Caki2 (cell line): ENCODE measurements at regions not wholly inside any gene's neighbourhood (a gene's known extent, or its start where the extent isn't known, plus 50 kb on each side); places are given as distances from the start of the nearest gene placed in this dataset.

Experiments used
- DNase-seq: peaks from one replicate; pipeline ENCODE4 v3.0.0-alpha.2; 2015; ENCODE audit warnings: low read depth
- in situ Hi-C: cut with HindIII; loops from 2 replicates; pipeline ENCODE4 v1.10.0; 2016; ENCODE audit warnings: low sequenced_read_pairs, low pct_unique_long_range_greater_than_20kb, mixed read lengths

DNA sequence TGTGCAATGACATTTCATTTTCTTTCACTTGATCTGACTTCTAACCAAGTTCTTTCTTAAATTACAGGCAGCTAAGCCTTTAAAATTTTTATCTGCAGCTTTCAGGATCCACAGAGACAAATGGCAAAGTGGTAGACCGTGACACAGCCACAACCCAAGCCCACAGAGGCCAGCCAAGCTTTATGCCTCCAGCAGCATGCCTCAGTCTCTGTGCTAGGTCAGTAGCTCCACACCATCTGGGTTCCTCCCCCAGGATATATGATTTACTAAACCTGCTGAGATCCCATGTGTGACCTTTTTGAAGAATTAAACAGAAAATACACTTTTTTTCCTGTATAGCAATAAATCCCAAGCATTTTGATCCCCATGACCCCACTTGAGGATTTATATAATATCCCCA is 290.4 kb upstream of the CAND1 start:
- in situ Hi-C loops: no loop called here
- no peak for DNase-seq

- in situ Hi-C loops: no loop called here
Observed at GRCh38 chr12:66979251-66979650, 289.9 kb upstream of the CAND1 start.

DNA sequence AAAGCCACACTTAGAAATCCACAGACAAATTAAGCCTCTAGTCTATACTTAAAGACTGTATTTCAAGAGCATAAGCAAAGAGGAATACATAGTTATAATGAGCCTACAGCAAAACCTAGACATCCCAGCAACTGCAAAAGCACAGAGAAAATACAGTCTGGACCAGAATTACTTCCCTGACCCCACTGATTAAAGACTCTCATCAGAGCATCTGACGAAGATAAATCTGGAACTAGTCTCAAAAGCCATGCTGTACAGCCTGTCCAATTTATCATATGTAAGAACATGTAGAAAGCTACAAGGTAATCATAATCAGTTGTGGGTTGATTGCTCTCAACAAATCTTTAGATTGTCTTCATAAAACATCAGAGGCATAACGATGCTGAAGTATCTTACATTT is 285.1 kb upstream of the CAND1 start:
- in situ Hi-C loops: no loop called here
- no peak for DNase-seq

More at GRCh38 chr12:66979251-66979650, 289.9 kb upstream of the CAND1 start:
- DNase-seq: no peak

DNA sequence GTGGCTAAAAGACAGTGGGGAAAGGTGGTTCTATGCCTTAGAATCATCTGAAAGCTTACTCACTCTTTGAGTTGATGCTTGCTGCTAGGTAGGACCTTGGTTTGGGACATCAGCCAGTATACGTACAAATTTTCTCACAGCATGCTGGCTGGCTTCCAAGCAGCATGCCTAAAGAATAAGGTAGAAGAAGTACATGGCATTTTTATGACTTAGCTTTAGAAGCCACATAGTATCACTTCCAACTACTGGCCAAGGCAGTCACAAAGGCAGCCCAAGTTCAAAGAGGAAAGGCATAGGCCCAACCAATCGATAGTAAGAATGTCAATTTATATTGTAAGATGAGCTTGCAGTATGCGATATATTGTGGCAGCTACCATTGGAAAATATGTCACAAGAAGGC is 284.2 kb upstream of the CAND1 start:
- DNase-seq: peak; percentile 14
- in situ Hi-C loops: no loop called here

DNA sequence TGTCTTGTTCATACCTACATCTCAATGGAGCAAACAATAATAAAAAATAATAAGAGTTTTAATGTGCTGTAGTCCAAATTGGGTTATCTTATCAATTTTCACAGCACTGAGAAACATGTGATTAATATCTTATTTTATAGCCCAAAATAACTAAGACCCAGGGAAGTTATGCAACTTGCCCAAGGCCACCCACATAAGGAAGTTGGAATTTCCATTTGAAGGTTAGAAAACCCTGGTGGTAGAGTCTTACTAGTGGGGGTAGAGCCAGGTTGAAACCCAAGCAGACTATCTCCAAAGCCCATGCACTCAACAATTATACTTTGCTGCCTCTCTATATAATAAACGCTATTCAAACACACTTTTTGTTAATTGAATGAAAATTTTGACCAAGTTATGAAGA is 270.0 kb upstream of the CAND1 start:
- no peak for DNase-seq
- in situ Hi-C loops: no loop called here

DNA sequence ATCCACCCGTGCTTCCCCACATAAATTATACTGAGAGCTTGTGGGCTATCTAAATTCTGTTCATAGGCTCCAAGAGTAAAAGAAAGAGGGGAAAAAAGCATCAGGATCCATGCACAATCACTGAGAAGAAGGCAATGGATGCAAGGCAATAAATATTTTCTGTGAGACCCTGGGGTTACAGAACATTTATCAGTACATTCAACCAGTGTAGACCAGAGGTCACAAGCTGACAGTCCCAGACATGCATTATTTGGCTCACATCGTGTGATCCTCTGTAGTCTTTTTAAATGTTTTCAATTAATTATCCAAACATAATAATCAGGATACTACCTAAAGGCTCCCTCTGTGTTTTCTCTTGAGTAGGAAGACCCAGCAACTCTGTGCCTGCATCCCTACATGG is 267.9 kb upstream of the CAND1 start:
- DNase-seq: no peak
- in situ Hi-C loops: no loop called here

- in situ Hi-C loops: no loop called here
- peak; percentile 65 for DNase-seq
Observed at GRCh38 chr12:67002720-67003119, 266.4 kb upstream of the CAND1 start.

DNA sequence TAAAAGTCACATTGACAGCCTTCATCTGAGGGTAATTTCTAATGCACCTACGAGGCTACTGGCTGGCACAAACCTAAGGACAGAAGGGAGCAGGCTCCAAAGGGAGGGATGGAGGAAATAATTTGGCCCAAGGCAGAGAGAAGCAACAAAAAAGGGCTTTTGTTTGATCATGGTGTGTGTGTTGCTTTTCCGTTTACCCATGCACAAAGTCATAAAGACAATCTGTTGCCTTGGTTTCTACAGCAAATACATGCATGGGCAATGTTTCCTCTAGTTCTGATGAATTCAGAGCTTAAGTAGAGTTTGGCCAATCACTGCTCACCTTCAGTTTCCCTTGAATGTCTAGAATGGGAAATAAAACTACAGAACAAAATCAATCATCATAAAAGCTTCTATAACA is 262.5 kb upstream of the CAND1 start:
- DNase-seq: no peak
- in situ Hi-C loops: no loop called here

- in situ Hi-C loops: no loop called here
- no peak for DNase-seq
Observed at GRCh38 chr12:67014642-67015041, 254.5 kb upstream of the CAND1 start.

GRCh38 chr12:67018105-67018504 is 251.1 kb upstream of the CAND1 start:
- no peak for DNase-seq
- in situ Hi-C loops: no loop called here

GRCh38 chr12:67019070-67019469 is 250.1 kb upstream of the CAND1 start:
- no peak for DNase-seq
- in situ Hi-C loops: no loop called here

GRCh38 chr12:67025543-67026114 is 243.5 kb upstream of the CAND1 start:
- in situ Hi-C loops: no loop called here
- DNase-seq: peak; percentile 43

DNA sequence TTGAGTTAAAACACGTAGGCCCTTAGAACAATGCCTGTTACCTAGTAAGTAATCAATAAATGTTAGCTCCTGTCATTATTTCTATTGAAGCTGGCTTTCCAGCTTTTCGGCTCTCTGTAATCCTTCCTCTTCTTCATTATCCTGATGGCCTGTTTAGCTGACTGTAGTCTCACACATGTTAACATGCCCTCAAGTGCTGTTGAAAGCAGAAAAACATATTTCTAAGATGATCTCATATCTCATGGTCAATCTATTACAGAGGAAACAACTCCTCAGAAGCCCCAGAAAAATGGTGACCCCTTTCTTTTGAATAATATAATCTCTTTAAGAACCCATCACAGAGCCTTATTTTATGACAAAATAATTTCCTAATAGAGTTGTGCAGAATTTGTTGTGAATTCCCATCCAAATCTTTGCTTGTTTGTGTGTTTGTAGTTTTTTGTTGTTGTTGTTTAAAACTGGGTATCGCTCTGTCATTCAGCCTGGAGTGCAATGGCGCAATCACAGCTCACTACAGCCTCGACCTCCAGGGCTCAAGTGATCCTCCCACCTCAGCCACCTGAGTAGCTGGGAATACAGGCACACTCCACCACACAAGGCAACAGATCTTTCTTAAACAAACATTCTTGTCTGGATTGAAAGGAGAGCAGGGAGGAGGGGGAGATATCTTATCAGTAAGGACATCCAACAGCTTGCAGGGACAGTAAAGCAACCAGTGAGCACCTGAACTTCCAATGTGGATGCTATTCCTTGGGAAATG is 242.5 kb upstream of the CAND1 start:
- DNase-seq: no peak
- in situ Hi-C loops: no loop called here

- no peak for DNase-seq
- in situ Hi-C loops: no loop called here
Observed at GRCh38 chr12:67028529-67028928, 240.6 kb upstream of the CAND1 start.

GRCh38 chr12:67034110-67034879 is 234.9 kb upstream of the CAND1 start:
- in situ Hi-C loops: no loop called here
- peak; percentile 30 for DNase-seq

DNA sequence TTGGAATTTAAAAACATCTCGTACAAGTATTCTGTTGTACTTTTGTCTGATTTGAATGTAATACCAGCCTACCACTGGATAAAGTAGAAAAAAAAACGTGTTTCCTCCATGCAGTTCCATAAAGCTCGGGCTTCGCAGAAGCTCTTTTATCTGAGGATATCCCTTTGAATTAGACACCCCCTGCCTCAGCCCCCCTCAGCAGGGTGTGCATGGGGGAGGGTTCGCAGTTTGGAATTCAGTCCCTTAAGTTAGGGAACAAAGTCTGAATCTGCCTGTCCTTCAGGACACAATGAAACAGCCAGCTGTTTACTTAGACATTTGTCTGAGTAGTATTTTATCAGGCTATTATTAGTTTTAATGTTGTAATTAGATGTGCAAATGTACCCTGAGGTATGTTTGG is 234.0 kb upstream of the CAND1 start:
- in situ Hi-C loops: no loop called here

GRCh38 chr12:67038486-67038885 is 230.7 kb upstream of the CAND1 start:
- DNase-seq: no peak
- in situ Hi-C loops: no loop called here

More for the DNA sequence above, 234.0 kb upstream of the CAND1 start:
- no peak for DNase-seq

GRCh38 chr12:67039995-67040860 is 228.9 kb upstream of the CAND1 start:
- in situ Hi-C loops: no loop called here
- peak; percentile 94 for DNase-seq

DNA sequence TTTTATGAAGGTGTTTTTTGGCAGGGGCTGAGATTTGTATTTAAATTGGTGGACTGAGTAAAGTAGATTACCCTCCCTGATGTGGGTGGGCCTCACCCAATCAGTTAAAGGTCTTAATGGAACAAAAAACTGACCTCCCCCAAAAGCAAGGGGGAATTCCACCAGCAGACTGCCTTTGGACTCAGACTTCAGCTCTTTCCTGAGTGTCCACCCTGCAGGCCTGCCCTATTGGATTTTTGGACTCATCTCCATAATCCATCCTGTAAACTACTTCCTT is 228.4 kb upstream of the CAND1 start:
- in situ Hi-C loops: no loop called here
- no peak for DNase-seq
